ENCODE measurements at regions not wholly inside any gene's neighbourhood (a gene's known extent, or its start where the extent isn't known, plus 50 kb on each side); places are given as distances from the start of the nearest gene placed in this dataset.
A peak's percentile ranks its signal among the peaks of the same experiment; 100 is the strongest.

DNA sequence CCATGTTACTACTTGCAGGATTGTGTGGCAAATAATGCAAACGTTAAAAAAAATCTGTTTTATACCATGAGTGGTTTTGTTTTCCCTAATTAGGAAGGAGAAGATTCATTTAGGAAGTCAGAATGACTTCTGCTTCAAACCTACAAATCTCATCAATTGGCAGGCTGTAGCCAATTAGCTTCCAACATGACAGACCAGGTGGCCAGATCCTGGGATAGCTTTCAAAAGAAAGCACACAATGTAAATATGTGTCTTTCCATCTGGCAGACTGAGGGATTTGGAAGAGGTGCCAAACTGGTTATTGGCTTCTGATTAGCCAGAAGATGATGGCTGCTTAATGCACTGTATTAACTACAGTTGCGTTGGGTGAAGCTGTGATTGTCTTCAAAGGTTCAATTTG lies 432.8 kb downstream of the ANKRD50 start:
- no peak for DNase-seq (ENCODE audit: low read depth in 2 of 2)

DNA sequence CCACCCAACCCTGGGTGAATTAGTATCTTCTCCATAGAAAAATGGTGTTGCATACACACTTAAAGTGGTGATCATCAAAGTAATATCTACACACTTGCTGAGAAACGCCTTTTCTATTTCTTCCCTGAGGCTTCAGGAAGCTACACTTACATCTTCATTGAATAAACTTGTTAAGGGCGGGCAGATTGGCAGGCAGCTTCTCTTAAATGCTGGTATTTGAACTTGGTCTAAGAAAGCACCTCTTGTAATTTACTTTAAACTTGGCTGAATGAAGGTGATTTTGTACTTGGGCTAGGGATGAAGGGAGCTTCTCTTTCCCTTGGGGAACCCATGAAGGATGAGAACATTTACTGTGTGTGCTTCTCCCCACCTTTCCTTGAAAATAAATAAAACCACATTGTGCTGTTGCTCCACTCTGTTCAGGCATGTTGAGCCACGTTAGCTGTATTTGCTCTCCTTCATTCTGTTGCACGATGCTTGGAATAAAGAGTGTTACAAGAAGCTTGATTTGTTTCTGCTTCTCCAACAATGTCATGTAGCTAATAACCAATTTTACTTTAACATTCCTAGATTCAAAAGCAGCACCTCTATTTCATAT lies 430.1 kb downstream of the ANKRD50 start:
- DNase-seq (ENCODE audit: low read depth in 2 of 2) = no peak

DNA sequence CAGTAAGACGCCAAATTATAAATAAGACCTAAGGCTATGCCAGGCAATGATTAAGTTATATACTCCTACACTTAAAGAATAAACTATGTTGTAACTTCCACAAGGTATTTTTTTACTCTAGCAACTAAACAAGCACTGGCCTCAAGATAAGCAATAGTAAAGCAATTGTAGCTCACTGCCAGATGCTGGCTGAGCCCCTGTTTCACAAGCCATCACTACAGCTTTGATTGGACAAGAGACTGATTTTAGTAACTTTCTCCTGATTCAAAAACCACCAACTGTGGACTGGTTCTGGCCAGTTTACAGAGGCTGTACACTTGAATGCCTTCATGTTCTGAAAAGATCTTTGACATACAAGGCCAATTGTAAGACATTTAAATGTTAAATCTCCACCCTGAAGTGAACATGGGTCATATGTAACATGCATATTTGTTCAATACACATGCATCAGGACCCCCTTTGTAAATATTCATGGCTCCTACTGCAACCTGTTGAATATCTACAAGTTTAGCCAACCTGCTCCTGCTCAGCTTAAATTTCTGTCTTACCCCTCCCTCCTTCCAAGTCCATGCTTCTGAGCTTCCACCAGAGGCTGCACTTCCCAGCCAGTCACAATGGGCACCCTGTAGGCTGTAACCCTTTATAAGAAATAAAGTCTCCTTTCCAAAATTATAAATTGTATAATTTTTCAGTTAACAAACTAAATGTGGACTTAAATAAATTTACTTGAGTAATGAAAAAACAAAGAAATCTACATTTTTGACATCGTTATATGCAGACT lies 423.6 kb downstream of the ANKRD50 start:
- no peak for DNase-seq (ENCODE audit: low read depth in 2 of 2)

DNA sequence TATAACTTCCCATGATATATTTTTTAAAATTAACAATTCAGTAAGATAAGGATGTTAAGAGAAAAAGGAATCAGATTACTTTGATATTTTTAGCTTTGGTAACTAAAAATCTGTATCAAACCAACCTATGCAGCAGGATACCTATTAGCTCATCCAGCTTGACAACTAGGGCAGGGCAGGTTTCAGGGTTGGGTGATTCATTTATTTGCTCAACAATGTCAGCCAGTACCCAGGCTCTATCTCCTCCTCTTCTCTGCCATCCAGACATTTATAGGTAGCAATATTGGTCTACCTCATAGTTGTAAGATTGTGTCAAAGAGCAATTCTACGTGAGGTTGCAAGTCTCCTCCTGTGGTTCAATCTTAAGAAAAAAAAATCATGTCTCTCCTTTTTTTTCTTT lies 421.9 kb downstream of the ANKRD50 start:
- no peak for DNase-seq (ENCODE audit: low read depth in 2 of 2)

DNA sequence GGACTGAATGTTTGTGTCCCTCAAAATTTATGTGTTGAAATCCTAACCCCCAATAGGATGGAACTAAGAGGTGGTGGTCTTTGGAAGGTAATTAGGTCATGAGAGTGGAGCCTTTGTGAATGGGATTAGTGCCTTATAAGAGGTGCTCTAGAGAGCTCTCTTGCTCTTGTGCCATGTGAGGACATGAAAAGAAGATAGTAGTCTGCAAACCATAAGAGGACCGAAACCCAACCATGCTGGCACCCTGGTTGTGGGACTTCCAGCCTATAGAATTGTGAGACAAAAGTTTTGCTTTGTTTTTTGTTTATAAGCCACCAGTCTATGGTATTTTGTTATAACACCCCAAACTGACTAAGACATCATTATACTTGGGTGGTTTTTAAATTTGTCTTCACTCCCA lies 417.1 kb downstream of the ANKRD50 start:
- DNase-seq (ENCODE audit: low read depth in 2 of 2) = no peak

DNA sequence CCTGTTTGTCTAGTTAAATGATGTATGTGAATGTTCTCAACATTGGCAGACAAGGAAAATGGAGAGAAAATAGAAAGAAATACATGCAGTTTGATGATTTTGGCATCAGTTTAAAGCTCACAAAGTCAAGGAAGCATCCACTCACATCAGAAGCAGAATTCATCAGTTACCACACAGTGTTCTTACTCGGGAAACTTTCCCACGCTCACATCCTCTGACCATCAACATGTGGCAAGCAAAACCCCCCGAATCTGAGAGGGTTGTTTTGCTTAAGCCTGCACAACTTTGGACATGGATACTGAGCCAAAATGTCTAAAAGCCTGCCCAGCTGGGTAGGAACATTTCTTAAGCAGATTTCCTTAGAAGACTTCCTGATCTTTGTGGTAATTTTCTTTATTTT lies 407.6 kb downstream of the ANKRD50 start:
- peak in 1 of 2 donors; percentile 2 for DNase-seq (ENCODE audit: low read depth in 2 of 2)

DNA sequence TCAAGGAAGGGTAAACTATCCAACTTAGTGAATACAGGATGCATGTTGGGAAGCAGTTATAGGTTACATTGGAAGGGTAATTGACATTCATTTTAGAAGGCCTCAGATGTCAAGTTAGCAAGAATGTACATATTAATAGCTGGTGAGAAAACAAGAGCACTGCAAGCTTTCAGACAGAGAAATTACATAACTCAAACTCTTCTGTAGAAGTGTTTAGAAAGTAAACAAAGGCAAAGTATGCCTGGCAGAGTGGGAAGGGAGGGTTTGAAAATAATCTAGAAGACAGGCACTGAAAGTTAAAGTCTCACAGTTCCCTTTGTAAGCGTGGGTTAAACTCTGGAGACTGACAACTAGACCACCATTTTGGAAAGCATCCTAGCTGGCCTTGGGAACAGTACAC lies 406.2 kb downstream of the ANKRD50 start:
- no peak for DNase-seq (ENCODE audit: low read depth in 2 of 2)

DNA sequence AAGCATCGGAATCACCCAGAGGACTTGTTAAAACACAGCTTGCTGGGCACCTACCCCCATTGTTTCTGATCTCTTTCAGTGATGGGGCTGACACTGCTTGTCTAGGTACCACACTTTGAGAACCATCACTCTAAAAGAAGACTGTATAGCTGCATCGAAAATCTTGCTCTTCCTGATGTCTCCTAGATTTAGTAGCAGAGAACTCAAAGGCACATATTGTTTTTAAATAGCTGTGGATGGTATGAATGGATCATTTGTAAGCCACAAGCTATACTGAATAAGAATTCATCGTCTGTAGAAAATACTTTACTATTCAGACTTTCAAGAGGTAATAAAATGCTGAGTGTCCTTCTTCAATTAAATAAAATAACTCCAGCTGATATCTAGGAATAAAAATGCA lies 405.4 kb downstream of the ANKRD50 start:
- no peak for DNase-seq (ENCODE audit: low read depth in 2 of 2)

DNA sequence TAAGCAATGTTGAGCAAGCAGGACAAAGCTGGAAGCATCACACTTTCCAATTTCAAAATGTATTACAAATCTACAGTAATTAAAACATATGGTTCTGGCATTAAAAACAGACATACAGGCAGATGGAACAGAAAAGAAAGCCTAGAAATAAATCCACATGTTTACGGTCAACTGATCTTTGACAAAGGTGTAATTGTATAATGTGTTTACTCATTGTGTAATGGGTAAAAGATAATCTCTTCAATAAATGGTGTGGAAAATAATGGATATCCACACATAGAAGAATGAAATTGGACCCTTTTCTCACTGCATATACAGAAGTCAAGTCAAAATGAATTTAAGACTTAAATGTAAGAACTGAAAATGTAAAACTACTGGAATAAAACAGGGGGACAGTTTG lies 394.2 kb downstream of the ANKRD50 start:
- no peak for DNase-seq (ENCODE audit: low read depth in 2 of 2)

DNA sequence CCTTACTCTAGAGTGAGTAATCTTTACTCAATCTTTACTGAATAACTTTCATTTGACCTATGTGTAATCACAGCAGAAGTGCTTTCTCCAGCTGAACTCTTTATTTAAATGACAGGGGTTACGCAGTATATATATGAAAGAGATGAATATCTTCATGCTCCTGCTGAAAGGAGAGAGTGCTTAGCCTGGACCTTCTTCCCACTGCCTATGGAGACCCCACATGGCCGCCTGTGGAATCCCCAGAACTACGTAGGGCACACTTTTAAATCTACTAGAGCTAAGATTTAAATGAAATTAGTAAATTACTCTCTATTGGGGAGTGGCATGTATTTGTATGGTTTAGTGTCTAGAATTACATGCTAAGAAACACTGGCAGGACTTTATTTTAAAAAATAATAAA lies 391.2 kb downstream of the ANKRD50 start:
- DNase-seq (ENCODE audit: low read depth in 2 of 2) = no peak

DNA sequence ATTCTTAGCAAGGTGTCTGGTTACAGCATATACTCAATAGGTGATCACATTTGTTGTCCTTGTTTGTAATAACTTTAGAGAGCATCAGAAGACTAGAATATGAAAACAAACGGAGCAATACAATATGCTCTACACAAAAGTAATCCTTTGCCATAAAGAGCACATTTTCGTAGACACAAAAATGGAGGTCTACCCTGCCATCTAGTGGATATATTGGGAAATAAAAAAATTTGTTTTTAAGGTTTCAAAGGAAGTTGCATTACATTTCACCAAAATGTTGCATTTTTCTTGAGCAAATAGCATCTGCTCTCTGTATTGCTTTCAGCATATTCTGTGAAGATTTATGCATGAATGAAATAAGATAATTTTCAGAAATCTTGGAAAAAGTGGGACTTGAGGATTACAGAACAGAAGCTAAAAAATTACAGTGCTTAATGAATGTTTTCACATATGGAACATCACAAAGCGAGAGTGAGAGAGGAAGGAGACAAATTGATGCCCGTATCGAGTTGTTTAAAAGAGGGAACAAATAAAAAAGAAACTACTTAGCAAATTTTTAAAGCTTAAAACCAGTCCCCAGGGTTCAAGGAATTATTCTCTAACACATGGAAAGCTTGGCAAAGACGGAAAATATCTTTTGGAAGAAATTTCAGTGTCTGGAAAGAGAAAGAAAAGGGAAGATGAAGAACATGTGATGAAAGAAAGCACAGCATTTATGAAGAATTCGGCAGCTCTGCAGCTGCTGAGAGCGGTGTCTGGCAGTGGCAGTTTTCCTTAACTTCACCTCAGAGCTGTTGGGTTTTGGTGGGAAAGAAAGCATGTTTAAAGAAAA lies 390.1 kb downstream of the ANKRD50 start:
- DNase-seq (ENCODE audit: low read depth in 2 of 2) = peak; percentile 43 to 58

DNA sequence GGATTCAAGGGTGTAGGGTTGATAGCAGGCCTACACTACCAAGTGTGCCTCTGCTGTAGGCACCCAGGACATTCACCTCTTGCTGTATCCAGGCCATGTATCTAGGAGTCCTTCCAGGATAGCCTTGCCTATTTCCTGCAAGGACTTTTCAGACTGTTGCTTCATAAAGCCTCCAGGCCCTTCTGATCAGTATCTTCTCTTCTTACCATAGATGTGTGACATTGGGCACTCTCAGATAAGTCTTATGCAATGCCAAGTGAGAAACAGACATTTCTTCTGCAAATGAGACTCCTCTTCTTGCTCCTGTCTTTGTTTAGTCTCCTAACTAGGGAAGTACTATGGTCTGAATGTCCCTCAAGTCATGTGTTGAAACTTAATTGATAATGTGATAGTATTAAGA lies 386.8 kb downstream of the ANKRD50 start:
- no peak for DNase-seq (ENCODE audit: low read depth in 2 of 2)

DNA sequence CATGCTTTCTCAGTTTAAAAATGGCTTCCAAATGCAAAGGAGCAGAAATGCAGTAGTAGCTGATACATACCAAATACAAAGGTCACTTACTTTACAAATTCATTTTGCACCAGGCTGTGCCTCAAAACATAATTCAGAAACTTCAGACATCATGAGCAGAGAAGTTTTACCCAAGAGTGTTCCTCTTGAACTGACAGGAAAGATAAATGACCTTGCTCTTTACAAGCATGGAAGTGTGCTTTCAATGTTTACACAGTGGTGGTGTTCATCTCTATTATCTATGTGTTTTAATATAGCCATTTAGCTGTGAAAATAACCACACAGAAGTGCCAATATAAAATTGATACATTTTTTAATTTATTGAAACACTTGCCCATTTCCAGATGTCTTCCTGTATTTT lies 383.4 kb downstream of the ANKRD50 start:
- no peak for DNase-seq (ENCODE audit: low read depth in 2 of 2)

DNA sequence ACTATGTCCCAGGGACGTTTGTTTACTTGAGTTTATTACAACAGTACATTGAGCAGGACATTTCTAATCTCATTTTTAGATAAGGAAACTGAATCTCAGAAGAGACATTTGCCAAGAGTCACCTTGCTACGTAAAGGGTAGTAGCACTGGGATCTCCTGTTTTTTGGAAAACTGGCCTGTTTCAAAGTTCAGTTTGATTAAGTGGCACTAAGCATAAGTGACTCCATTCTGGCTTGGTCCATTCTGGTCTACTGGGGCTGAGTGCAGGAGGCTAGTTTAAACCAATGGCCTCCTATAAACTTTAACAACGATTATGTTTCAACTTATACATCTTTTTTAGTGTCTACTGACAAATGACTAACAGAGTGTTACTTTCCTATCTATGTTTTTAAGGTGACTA lies 382.5 kb downstream of the ANKRD50 start:
- no peak for DNase-seq (ENCODE audit: low read depth in 2 of 2)

DNA sequence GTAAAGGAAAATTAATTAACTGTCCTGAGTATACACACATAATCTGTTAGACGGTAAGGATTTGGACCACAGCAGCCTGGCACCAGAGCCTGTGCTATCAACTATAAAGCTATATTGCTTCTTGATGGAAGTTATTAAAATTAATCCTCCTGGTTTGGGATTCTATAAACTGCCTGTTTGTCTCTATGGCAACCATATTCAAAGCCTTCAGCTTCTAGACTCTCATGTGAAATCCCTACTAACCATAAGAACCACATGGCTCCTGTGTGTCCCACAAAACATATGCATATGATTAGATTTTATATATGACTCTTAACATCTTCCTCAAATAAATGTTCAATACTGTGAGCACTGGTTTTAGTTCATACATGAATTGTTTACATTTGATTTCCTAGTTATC lies 380.8 kb downstream of the ANKRD50 start:
- no peak for DNase-seq (ENCODE audit: low read depth in 2 of 2)

DNA sequence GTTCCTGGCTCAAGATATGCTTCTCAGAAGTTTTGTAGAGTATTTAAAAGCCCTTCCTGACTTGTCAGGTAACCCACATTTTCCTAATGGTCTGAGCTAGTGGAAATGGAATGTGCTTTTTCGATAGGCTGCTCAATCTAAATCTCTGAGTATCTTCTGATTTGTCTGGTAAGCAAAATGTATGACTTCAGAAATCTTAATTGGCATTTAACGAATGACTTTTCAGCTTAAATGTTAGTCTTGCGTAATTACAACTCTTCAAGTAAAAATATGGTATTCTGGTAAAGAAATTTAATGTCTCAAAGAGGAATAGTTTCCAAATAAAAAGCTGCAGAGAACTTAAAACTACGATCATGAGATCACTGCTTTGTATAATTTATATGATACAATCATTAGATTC lies 379.1 kb downstream of the ANKRD50 start:
- DNase-seq (ENCODE audit: low read depth in 2 of 2) = no peak

DNA sequence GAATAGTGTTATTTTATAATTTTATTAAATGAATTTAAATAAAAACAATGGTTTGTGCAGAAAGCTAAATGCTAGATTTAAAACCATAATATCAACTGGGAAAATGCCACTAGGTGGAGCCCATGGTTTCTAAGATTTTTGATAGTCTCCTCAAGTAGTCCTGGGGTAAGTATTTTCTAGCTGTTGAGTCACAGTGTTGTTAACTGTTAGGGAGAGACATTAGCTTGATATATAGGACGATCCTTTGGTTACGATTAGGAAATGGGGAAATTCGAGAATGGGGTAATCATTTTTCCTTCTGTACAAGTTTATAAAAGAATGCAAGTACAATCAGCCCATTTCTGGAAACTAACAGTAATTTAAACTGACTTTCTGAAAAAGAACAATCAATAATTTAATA lies 378.4 kb downstream of the ANKRD50 start:
- DNase-seq (ENCODE audit: low read depth in 2 of 2) = peak; percentile 82 to 88

DNA sequence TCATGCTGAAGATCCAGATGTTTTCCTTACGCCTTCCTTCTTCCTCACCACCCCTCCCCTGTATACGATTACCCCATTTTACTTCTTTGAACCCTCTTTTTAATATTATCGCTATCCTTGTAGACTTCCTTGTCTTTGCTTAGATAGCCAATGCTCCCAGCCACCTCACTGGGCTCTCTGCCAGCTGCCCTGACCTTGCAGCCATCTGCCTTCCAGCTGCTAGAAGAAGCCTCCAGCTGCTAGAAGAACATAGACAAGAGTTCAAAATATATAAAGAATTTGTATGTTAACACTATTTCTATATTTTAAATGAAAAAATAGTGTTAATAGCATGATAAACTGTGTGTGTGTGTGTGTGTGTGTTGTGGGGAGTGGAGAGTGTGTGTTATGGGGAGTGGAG lies 374.7 kb downstream of the ANKRD50 start:
- peak in 1 of 2 donors; percentile 39 for DNase-seq (ENCODE audit: low read depth in 2 of 2)

DNA sequence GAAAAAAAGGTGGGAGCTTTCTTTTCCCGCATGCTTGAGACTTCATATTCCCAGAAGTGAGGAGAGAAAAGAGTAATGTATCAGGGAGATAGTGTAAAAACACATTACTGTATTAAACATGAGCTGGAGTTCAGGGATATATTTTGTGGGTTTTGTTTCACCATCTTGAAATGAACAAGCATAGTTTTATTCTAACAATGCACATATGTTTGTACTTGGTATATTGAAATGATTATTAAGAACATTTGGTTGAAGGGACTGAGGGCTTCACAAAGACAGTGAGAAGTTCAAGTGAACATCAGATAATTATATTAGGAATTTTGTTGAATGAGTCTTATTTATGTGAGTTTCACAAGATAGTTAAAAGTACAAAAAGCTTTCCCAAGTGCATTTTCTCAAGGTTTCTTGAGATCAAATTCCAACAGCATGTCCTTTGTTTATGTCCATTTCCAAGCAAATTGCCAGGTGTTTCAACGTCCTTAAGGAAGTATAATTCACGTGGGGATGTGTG lies 368.8 kb downstream of the ANKRD50 start:
- no peak for DNase-seq (ENCODE audit: low read depth in 2 of 2)

DNA sequence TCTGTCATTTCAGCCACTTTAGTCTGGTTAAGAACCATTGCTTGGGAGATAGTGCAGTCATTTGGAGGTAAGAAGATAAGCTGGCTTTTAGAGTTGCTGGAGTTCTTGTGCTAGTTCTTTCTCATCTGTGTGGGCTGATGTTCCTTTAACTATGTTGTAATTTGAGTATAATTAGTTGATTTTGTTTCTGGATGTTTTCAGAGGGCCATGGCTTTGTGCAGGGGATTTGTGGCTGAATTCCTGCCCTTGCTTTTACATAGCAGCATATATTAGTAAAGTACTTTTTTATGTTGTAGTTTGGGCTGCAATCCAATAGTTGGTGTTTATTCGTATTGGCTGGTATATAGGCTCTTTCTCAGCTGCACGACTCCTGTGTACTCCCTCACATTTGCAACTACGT lies 339.6 kb downstream of the ANKRD50 start:
- no peak for DNase-seq (ENCODE audit: low read depth in 2 of 2)

DNA sequence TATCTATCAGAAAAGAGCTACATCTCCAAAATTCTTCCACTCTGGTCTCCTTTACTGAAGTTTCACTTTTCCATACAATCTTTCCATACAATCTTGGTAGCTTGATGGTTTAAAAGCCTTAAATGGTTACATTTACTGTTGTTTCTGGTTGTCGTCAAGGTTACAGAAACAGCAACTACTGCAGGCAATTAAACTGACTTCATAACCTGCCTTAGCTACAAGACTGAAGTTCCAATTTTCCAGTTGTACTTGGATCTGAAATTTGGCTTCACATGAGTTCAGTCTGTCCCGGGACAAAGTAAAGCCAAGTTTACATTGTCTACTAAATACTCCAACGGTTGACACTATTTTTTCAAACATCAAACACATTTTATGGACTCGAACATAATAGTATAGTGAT lies 326.4 kb downstream of the ANKRD50 start:
- peak; percentile 45 to 74 for DNase-seq (ENCODE audit: low read depth in 2 of 2)

DNA sequence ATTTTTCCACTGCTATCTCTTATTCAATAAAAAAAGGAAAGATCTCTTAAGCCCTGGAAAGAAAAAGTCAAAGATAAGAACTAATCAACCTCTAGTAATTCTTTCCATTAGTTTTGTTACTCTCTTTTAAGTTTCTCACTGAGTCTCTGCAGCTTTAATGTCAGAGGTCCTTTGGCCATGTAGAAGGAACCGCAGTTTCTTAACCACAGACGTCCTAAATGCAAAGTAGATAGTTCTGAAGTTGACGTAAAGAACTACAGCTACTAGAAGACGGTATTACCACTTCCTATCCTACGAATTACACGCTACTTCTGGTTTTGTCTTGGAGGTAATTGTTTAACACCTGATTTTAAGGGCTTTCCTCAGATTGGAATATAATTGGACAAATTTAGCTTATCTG lies 325.9 kb downstream of the ANKRD50 start:
- DNase-seq (ENCODE audit: low read depth in 2 of 2) = peak in 1 of 2 donors; percentile 3
